KMS-11 (cell line): ENCODE measurements at regions not wholly inside any gene's neighbourhood (a gene's known extent, or its start where the extent isn't known, plus 50 kb on each side); places are given as distances from the start of the nearest gene placed in this dataset.
"Not testable (repeated sequence)": the region's sequence is repeated elsewhere in the genome, so short reads cannot be mapped to it uniquely, and the experiment has no call there.

Source experiments
- H2AFZ ChIP-seq: fragments of 200-600 bp; sonication (generic); 2 replicates; pipeline ENCODE4 v1.6.1; 2016; ENCODE audit warnings: antibody characterized with exemption, mixed run types, low read depth
- H3K27ac ChIP-seq: fragments of 200-600 bp; sonication (generic); 2 replicates; pipeline ENCODE4 v1.6.1; 2016; ENCODE audit warnings: mild to moderate bottlenecking, mixed run types
- H3K27me3 ChIP-seq: fragments of 200-600 bp; sonication (generic); 2 replicates; pipeline ENCODE4 v1.6.1; 2017; ENCODE audit warnings: mild to moderate bottlenecking, low read depth, mixed run types, moderate library complexity; ENCODE audit not compliant: insufficient read depth
- H3K36me3 ChIP-seq: fragments of 200-600 bp; sonication (generic); 2 replicates; pipeline ENCODE4 v1.6.1; 2017; ENCODE audit warnings: mild to moderate bottlenecking, mixed run types; ENCODE audit not compliant: insufficient read depth
- H3K4me1 ChIP-seq: fragments of 200-600 bp; sonication (generic); 2 replicates; pipeline ENCODE4 v1.6.1; 2016; ENCODE audit warnings: mild to moderate bottlenecking, low read depth, mixed run types; ENCODE audit not compliant: poor library complexity, severe bottlenecking
- H3K4me2 ChIP-seq: fragments of 200-600 bp; sonication (generic); 2 replicates; pipeline ENCODE4 v1.7.0; 2016; ENCODE audit warnings: mild to moderate bottlenecking, mixed run types
- H3K4me3 ChIP-seq: fragments of 200-600 bp; sonication (generic); IDR thresholded peaks from 2 replicates; pipeline ENCODE4 v1.6.1; 2017; ENCODE audit warnings: low read depth, low read length, mixed read lengths; ENCODE audit not compliant: insufficient read depth
- H3K79me2 ChIP-seq: fragments of 200-600 bp; sonication (generic); 2 replicates; pipeline ENCODE4 v1.6.1; 2016; ENCODE audit warnings: low read depth, mixed run types; ENCODE audit not compliant: insufficient read depth
- H3K9ac ChIP-seq: fragments of 200-600 bp; sonication (generic); 2 replicates; pipeline ENCODE4 v1.6.1; 2016; ENCODE audit warnings: mild to moderate bottlenecking, mixed run types
- H4K20me1 ChIP-seq: fragments of 200-600 bp; sonication (generic); 2 replicates; pipeline ENCODE4 v1.6.1; 2016; ENCODE audit warnings: mild to moderate bottlenecking, mixed run types; ENCODE audit not compliant: insufficient read depth
- CTCF ChIP-seq: fragments of 200-600 bp; sonication (generic); conservative IDR thresholded peaks from 2 replicates; pipeline ENCODE4 v1.6.1; 2017; ENCODE audit warnings: low read depth, mild to moderate bottlenecking, antibody characterized with exemption, low read length, moderate library complexity, mixed read lengths

GRCh38 chr10:44280226-44281014 is 104.5 kb downstream of the CXCL12 start:
- H3K9ac ChIP-seq: no peak overlapping the region
- H2AFZ ChIP-seq: no peak overlapping the region
- H3K4me1 ChIP-seq: no peaks in the 10 kb centered on the region
- no peaks in the 10 kb centered on the region for H3K36me3 ChIP-seq
- no peak overlapping the region for H3K4me3 ChIP-seq
- no peaks in the 10 kb centered on the region for H3K79me2 ChIP-seq
- H3K27ac ChIP-seq: no peak overlapping the region
- TF ChIP-seq CTCF: no peak
- no peaks in the 10 kb centered on the region for H3K27me3 ChIP-seq
- no peak overlapping the region for H3K4me2 ChIP-seq
- no peaks in the 10 kb centered on the region for H4K20me1 ChIP-seq

GRCh38 chr10:44279426-44280126 is 105.3 kb downstream of the CXCL12 start:
- Histone ChIP-seq H3K4me2 (no peak overlapping the region), H3K27me3 (no peaks in the 10 kb centered on the region), H3K36me3 (no peaks in the 10 kb centered on the region), H3K4me1 (no peaks in the 10 kb centered on the region), H2AFZ (no peak overlapping the region), H3K27ac (no peak overlapping the region), H3K79me2 (no peaks in the 10 kb centered on the region), H4K20me1 (no peaks in the 10 kb centered on the region), H3K9ac (no peak overlapping the region), H3K4me3 (no peak overlapping the region)
- TF ChIP-seq CTCF: no peak

- no peak for TF ChIP-seq CTCF
- Histone ChIP-seq H3K27ac (no peak overlapping the region), H3K4me2 (no peak overlapping the region), H3K4me1 (no peaks in the 10 kb centered on the region), H4K20me1 (no peaks in the 10 kb centered on the region), H2AFZ (no peak overlapping the region), H3K27me3 (no peaks in the 10 kb centered on the region), H3K4me3 (no peak overlapping the region), H3K9ac (no peak overlapping the region), H3K36me3 (no peaks in the 10 kb centered on the region), H3K79me2 (no peaks in the 10 kb centered on the region)
These were observed 106.0 kb downstream of the CXCL12 start for GRCh38 chr10:44278837-44279324.

GRCh38 chr10:44268435-44268948 is 116.4 kb downstream of the CXCL12 start:
- not testable (repeated sequence) for H3K27me3 ChIP-seq, H2AFZ ChIP-seq, H3K4me2 ChIP-seq, H3K36me3 ChIP-seq, H3K4me1 ChIP-seq, H3K4me3 ChIP-seq, H4K20me1 ChIP-seq, H3K27ac ChIP-seq, H3K79me2 ChIP-seq, H3K9ac ChIP-seq

- Histone ChIP-seq H3K27ac (no peak overlapping the region), H3K4me2 (no peak overlapping the region), H2AFZ (no peak overlapping the region), H3K36me3 (no peaks in the 10 kb centered on the region), H3K79me2 (no peaks in the 10 kb centered on the region), H3K27me3 (no peaks in the 10 kb centered on the region), H3K9ac (no peak overlapping the region), H3K4me1 (no peaks in the 10 kb centered on the region), H4K20me1 (no peaks in the 10 kb centered on the region), H3K4me3 (no peak overlapping the region)
- no peak for TF ChIP-seq CTCF
These were observed 117.9 kb downstream of the CXCL12 start for GRCh38 chr10:44267007-44267406.
